Renal cortex interstitium (tissue), 11 donors: ENCODE measurements at regions not wholly inside any gene's neighbourhood (a gene's known extent, or its start where the extent isn't known, plus 50 kb on each side); places are given as distances from the start of the nearest gene placed in this dataset.

Experiments used
- DNase-seq, 11 donors: peaks; one replicate each; pipeline ENCODE4 v3.0.0-alpha.2; 2013; ENCODE audit warnings: low read depth in 9 of 11, low spot score in 4 of 11; ENCODE audit errors: extremely low read depth in 1 of 11

DNA sequence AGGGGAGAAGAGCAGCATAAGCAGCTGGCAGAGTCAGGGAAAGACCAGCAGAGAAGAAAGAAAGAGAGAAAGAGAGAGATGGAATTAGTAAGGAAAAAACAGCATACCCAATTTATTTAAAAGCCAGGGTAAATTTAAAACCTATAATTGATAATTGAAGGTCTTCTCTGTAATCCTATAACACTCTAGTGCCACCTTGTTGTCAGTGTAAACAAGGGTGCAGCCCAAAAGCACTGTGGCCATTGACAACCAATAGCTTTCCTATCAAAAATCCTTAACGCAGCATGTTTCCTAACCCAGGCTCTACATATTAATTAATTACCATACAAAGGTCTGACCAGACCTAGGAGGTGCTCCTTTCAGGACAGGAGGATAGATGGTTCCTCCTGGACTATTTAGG lies 447.2 kb upstream of the HSFY2 start:
- DNase-seq, result no peak

DNA sequence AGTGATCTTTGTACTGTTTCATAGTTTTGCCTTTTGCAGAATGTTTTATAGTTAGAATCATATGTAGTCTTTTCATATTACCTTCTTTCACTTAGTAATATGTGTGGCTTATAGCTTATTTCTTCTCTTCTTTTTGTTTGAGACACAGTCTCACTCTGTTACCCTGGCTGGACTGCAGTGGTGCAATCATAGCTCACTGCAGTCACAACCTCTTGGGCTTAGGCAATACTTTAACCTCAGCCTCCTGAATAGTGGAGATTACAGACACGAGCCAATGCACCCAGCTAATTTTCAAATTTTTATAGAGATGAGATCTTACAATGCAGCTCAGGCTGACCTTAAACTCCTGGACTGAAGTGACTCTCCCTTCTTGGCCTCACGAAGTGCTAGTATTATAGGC lies 435.4 kb upstream of the HSFY2 start:
- DNase-seq, result no peak

DNA sequence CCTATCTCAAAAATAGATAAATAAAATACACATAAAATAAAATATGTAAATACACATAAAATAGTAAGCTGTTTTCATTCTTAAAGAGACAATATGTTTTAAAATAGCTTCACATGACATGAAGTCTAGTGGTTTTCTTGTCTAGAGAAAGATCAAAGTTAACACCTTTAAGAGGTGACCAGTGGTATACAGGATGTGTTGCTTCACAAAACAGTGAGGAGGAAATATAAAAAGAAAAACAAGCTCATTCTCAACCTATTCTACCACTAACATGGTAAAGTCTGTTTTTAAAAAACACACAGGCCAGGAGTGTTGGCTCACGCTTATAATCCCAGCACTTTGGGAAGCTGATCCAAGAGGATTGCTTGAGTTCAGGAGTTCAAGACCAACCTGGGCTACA lies 433.5 kb upstream of the HSFY2 start:
- no peak for DNase-seq

DNA sequence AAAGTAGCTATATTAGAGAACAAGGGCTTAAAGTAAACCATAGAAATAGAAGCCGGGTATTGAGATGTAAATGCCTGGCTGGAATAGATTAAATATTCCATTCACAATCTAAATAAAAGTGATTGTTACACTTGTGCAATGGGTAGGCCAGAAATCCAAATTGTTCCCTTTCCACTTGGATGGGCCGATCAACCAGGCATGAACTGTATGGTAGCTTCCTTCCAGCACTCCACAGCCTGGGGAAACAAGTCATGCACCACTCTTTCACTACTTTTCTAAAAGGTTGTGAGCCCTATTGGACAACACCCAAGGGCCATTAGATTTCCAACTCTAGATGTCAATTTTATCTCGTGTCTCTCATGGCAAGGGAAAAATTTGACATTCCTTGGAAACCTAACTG lies 407.3 kb upstream of the HSFY2 start:
- no peak for DNase-seq

DNA sequence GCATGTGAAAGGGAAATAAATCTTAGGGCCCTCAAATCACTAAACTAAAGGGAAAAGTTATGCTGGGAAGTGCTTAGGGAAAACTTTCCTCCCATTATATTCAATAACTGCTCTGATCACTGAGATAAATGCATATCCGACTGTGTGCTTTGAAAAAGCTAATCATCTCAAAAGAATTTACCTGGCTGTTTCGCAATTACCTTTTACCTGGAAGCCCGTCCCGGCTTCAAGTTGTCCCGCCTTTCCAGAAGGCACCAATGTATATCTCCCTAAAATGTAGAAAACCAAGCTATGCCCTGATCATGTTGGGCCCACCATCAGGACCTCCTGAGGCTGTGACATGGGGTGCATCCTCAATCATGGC lies 394.6 kb upstream of the HSFY2 start:
- no peak for DNase-seq

DNA sequence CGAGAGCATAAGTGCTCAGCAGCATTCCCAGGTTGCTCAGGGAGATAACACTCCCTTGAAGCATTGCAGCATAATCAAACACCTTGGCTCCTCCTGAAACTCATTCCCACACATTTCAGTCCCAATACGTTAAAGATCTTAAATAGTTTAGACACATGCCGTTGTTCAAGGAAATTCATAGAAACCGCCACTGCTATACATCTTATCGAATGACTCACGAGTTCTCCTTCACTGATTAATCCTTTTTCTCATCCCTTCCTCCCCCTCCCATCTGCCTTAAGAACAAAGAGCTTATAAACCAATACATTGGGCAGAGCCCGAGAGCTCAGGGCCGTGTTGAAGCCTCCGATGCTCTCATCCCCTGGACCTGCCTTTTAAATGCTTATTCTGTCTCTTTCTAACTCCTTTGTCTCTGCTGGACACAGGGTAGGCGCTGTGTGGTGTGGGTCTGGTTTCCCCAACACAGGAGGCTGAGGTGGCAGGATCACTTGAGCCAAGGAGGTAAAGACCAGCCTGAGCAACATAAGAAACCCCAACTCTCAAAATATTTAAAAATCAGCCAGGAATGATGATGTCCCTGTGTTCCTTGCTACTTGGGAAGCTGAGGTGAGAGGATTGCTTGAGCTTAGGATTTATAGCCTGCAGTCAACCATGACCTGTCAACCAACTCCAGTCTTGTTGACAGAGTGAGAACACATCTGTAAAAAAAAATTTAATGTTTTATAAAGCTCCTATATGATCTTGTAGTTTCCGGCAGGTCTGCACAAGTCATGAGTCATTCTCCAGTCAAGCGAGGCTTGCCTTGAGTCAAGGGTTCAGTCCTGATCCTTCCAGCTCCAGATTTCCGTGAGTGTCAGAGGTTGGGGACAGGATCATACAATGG lies 394.0 kb upstream of the HSFY2 start:
- no peak for DNase-seq

DNA sequence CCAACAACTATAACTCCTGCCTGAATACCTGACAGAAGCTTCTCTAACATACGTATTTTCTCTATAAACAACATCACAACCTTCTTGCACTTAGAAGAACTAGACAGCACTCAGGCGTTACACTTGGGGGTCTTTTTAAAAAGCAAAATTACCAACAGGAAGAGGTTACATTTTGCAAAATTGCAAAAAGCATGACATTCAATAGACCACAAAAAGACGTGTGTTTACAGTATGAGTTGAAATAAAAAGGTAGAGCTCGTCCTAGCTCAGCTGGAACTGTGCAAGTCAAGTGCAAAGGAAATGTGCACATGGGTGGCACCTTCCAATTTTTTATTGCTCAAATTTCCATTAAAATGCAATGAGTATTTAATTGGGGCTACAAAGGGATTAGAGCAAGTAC lies 375.2 kb upstream of the HSFY2 start:
- no peak for DNase-seq

DNA sequence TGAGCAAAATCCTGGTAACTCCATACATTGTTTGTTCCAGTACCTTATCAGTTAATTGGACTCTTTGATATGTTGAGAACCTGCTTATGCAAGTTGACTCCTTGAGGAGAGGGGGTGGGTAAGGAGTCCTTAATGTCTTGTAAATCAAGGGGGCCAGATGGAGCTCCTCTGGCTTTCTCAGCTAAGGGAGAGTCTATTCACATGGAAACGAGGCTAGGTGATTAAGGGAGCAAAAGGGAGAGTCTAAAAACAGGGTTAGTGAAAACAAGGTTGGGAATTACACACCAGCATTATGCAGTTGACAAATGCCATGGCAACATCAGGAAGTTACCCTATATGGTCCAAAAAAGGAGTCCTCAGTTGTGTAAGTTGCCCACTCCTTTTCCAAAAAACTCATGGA lies 372.8 kb upstream of the HSFY2 start:
- DNase-seq, result no peak

DNA sequence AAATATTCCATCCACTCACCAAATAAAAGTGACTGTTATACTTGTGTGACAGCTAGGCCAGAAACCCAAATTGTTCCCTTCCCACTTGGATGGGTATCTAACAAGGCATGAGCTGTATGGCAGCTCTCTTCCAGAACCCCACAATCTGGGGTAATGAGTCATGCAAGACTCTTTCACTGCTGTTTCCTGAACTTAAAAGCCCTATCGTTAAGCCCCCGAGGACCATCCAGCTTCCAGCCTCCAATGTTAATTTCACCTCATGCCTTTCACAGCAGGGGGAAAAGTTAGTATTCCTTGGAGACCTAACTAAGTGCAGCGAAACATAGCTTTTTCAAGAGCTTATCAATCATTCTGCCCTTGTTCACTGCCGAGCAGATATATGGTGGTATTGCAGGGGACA lies 368.6 kb upstream of the HSFY2 start:
- DNase-seq, result no peak

DNA sequence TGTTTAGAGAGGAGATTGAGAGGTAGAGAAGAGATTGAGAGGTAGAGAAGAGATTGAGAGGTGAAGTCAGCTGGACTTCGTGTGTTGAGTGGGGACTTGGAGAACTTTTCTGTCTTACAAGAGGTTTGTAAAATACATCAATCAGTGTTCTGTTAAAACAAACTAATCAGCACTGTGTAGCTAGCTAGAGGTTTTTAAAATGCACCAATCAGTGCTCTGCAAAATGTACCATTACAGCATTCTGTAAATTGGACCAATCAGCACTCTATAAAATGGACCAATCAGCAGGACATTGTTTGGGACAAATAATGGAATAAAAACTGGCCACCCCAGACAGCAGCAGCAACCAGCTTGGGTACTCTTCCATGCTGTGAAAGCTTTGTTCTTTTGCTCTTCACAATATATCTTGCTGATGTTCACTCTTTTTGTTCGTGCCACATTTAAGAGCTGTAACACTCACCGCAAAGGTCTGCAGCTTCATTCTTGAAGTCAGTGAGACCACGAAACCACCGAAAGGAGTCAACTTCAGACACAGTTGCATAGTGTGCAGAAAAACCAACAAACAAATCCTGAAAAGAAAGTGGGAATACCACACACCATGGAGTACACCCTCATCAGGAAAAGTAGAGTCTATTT lies 366.9 kb upstream of the HSFY2 start:
- no peak for DNase-seq

DNA sequence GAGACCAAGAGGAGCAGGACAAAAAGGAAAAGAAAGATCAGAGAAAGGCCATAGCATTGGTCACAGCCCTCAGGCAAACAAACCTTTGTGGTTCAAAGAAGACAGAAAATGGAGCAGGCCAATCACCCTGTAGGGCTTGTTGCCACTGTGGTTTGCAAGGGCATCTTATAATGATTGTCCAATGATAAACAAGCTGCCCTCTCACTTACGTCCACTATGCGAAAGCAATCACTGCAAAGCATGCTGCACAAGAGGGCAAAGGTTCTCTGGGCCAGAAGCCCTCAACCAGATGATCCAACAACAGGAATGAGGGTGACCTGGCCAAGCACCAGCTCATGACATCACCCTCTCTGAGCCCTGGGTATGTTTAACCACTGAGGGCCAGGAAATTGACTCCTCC lies 360.9 kb upstream of the HSFY2 start:
- no peak for DNase-seq

DNA sequence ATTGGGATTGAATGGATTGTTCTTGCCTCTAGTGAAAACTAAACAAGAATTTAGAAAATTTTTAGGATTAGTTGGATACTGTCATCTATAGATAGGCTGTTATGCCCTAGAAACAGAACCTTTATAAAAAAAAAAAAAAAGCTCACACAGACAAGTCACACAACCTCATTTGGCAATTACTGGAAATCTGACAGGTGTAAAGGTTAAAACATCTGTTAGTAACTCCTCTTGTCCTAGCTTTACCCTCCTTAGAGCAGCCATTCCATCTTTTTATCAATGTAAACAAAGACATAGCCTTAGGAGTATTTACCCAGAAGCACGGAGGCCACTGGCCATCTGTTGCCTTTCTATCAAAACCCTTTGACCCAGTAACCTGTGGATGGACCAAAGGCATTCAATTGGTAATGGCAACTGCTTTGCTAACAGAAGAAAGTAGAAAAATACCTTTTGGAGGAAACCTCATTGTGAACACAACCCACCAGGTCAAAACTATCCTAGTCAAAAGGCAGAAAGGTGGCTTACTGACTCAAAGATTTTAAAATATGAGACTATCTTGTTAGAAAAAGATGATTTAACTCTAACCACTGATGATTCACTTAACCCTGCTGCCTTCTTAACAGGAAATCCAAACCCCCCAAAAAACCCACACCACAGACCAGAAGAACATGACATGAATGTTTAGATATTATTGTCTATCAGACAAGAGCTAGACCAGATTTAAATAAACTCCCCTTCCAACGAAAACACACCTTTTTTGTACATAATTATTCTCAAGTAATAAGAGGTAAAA lies 357.2 kb upstream of the HSFY2 start:
- DNase-seq, result no peak

DNA sequence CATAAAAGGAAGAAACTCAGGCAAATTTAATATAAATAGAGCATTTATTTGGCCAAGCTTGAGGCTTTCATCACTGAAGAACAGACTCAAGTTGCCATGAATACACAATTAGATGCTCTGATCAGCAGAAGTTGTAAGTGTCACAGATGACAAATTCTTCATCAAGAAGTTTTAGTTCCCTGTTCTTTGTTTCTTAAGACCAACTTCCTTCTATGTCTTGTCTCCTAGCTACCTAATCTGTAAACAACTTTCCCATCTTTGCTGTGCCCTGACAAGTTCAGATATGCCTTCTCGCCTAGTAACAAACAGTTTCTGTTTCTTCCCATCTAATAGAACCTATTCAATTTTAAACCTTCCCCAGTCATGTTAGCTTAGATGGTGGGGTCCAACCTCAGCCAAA lies 353.4 kb upstream of the HSFY2 start:
- DNase-seq, result no peak

DNA sequence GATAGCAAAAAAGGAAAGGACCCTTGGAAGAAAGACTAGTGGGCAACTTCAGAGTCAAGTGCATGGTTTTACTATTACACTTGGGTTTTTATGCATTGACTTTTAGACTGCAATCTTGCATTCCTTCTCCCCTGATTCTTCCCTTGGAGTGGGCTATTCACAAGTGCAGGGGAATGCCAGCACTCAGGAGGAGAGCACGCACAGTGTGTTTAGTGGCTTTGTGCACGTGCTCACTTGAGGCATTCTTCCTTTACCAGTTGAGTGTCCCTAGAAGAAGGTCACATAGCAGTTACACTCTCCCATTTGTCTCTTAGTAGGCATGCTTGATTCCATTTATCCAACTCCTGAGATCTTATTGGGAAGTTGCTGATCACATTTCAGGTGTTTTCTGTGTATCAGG lies 351.1 kb upstream of the HSFY2 start:
- no peak for DNase-seq

DNA sequence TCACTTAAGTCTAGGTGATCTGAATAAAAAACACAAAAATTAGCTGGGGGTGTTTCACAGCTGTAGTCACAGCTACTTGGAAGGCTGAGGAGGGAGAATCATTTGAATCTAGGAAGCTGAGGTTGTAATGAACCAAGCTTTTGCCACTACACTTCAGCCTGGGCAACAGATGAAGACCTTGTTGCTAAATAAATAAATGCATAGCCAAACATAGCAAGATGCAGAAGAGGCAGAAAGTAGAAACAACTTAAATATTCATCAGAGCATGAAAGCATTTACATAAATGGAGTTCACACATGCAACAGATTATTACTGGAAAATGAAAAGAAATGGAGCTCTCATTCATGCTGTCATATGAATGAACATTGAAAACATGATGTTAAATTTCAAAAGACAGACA lies 348.9 kb upstream of the HSFY2 start:
- DNase-seq, result no peak

DNA sequence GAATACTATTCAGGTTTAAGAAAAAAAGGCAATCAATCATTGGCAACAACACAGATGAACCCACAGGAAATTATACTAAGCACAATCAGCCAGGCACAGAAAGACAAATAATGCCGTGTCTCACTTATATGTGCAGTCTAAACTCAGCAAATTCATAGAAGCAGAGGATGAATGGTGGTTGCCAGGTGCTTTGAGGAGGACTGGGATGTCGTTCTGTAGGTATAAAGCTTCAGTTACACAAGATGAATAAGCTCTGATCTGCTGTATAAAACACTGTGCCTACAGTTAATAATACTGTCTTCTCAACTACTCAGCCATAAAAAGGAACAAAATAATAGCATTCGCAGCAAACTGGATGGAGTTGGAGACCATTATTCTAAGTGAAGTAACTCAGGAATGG lies 324.8 kb upstream of the HSFY2 start:
- no peak for DNase-seq

DNA sequence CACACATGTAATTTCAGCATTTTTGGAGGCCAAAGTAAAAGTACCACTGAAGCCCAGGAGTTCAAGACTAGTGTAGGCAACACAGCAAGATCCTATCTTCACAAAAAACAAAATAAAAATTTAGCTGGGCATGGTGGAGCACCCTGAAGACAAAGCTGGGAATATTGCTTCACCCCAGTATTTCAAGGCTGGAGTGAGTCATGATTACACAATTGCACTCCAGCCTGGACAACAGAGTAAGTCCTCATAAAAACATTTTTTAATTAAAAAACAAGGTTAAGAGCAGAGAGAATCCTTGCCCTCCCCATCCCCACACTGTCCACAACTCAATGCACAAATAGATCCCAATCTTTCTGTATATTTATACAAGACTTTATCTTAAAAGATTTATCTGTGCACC lies 321.9 kb upstream of the HSFY2 start:
- no peak for DNase-seq

DNA sequence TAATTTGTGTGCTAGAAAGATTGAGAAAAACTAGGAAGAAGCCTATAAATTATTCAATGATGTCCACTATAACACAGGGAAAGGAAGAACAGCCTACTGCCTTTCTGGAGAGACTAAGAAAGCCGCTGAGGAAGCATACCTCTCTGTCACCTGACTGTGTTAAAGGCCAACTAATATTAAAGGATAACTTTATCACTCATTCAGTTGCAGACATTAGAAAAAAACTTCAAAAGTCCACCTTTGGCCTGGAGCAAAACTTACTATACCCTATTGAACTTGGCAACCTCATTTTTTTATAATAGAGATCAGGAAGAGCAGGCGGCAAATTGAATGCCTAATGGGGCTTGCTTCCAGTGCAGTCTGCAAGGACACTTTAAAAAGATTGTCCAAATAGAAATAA lies 309.5 kb upstream of the HSFY2 start:
- no peak for DNase-seq

DNA sequence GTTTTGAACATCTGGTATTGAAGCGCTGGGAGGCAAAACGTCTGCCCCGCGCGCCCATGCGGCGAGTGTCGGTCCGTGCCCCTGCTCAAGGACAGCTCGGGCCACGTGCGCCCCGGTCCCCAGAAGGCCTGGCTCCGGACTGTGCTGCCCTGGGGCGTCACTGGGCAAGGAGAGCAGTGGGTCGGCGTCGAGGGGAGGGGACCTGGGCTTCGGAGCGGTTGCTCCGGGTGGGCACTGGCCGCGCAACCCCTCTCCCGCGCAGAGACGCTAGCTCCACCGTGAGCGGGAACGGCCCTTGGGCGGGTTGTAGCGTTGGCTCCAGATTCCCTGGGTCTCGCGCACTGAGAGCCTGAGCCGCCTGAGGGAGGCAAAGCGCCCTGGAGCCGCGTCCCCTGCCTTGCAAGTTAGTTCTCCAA lies 304.2 kb upstream of the HSFY2 start:
- peak in 1 of 11 donors; percentile 16 for DNase-seq
